SK-N-SH (cell line): ENCODE measurements at regions not wholly inside any gene's neighbourhood (a gene's known extent, or its start where the extent isn't known, plus 50 kb on each side); places are given as distances from the start of the nearest gene placed in this dataset.

ENCODE experiments used
- CTCF ChIA-PET: fragments of 300-600, 350-600 bp; formaldehyde crosslinking; extraction: SDS; loops from one replicate; lab custom pipeline; 2021; lab: Yijun Ruan, JAX
- POLR2A ChIA-PET: fragments of 350-600 bp; sonication (Branson Sonifier 250); formaldehyde crosslinking; extraction: SDS; loops from one replicate; lab custom pipeline; 2020; ENCODE audit warnings: antibody characterized with exemption, inconsistent platforms; lab: Yijun Ruan, JAX
- DNase-seq: peaks from one replicate; pipeline ENCODE4 v3.0.0; 2012
- H2AFZ ChIP-seq: fragments of 200-600 bp; sonication (generic); 2 replicates; pipeline ENCODE4 v1.8.1; 2016; ENCODE audit warnings: antibody characterized with exemption, mild to moderate bottlenecking, low read depth
- H3F3A ChIP-seq: fragments of 200-600 bp; sonication (generic); replicated peaks from 2 replicates; pipeline ENCODE3; 2016; ENCODE audit warnings: antibody characterized with exemption, mild to moderate bottlenecking; ENCODE audit not compliant: insufficient read depth
- H3K27ac ChIP-seq, 2 experiments: fragments of 200-500 bp in 1 of 2; fragments of 200-600 bp in 1 of 2; sonication (Bioruptor generic) in 1 of 2; sonication (generic), shearing (Covaris generic) in 1 of 2; 2 replicates each; pipeline versions ENCODE4 v1.5.1 to v1.6.1; 2014 to 2016; ENCODE audit warnings: low read depth in 2 of 2, inconsistent platforms in 1 of 2, low read length in 1 of 2, mild to moderate bottlenecking in 1 of 2, mixed read lengths in 1 of 2
- H3K27me3 ChIP-seq: fragments of 200-600 bp; sonication (generic), shearing (Covaris generic); 2 replicates; pipeline ENCODE4 v1.6.1; 2016; ENCODE audit warnings: mixed run types; ENCODE audit not compliant: insufficient read depth
- H3K36me3 ChIP-seq, 2 experiments: fragments of 200-500 bp in 1 of 2; fragments of 200-600 bp in 1 of 2; sonication (Bioruptor generic) in 1 of 2; sonication (generic) in 1 of 2; replicated peaks in 1 of 2; 2 replicates each; pipeline versions ENCODE3 to v1.5.1; 2014 to 2016; ENCODE audit warnings: low read length in 1 of 2, mild to moderate bottlenecking in 1 of 2; ENCODE audit not compliant: insufficient read depth in 2 of 2, control insufficient read depth in 1 of 2
- H3K4me1 ChIP-seq, 2 experiments: fragments of 200-500 bp in 1 of 2; fragments of 200-600 bp in 1 of 2; sonication (Bioruptor generic) in 1 of 2; sonication (generic), shearing (Covaris generic) in 1 of 2; 2 replicates each; pipeline versions ENCODE4 v1.5.1 to v1.6.1; 2014 to 2016; ENCODE audit warnings: low read depth in 1 of 2, low read length in 1 of 2, mixed run types in 1 of 2; ENCODE audit not compliant: insufficient read depth in 2 of 2, control insufficient read depth in 1 of 2
- H3K4me2 ChIP-seq: fragments of 200-600 bp; sonication (generic), shearing (Covaris generic); 2 replicates; pipeline ENCODE4 v1.6.1; 2017; ENCODE audit warnings: mixed run types
- H3K4me3 ChIP-seq, 2 experiments: fragments of 200-500 bp in 1 of 2; fragments of 200-600 bp in 1 of 2; sonication (Bioruptor generic) in 1 of 2; sonication (generic), shearing (Covaris generic) in 1 of 2; 2 replicates each; pipeline versions ENCODE4 v1.5.1 to v1.8.1; 2014 to 2016; ENCODE audit warnings: low read depth in 2 of 2, inconsistent platforms in 1 of 2, low read length in 1 of 2, mild to moderate bottlenecking in 1 of 2, mixed read lengths in 1 of 2, moderate library complexity in 1 of 2
- H3K79me2 ChIP-seq: fragments of 200-600 bp; sonication (generic); 2 replicates; pipeline ENCODE4 v1.8.1; 2017; ENCODE audit warnings: mild to moderate bottlenecking; ENCODE audit not compliant: insufficient read depth
- H3K9ac ChIP-seq: fragments of 200-600 bp; sonication (generic); 2 replicates; pipeline ENCODE4 v1.6.1; 2017; ENCODE audit warnings: mixed run types
- H3K9me2 ChIP-seq: fragments of 200-600 bp; sonication (generic); 2 replicates; pipeline ENCODE4 v1.6.1; 2017; ENCODE audit warnings: mixed run types
- H3K9me3 ChIP-seq: fragments of 200-600 bp; sonication (generic); 2 replicates; pipeline ENCODE4 v1.6.1; 2017; ENCODE audit warnings: mixed run types, mild to moderate bottlenecking, moderate library complexity
- H4K20me1 ChIP-seq: fragments of 200-600 bp; sonication (generic); 2 replicates; pipeline ENCODE4 v1.6.1; 2017; ENCODE audit warnings: mild to moderate bottlenecking, mixed run types; ENCODE audit not compliant: insufficient read depth
- ELF1 ChIP-seq: IDR thresholded peaks from 2 replicates; pipeline ENCODE4 v1.4.0; 2012
- EP300 ChIP-seq, 2 experiments: IDR thresholded peaks; 2 replicates each; pipeline versions ENCODE4 v1.4.0 to v1.6.1; 2012; ENCODE audit warnings: borderline replicate concordance in 1 of 2, low read depth in 1 of 2, low read length in 1 of 2
- EZH2phosphoT487 ChIP-seq: fragments of 200-600 bp; sonication (generic); IDR thresholded peaks from 2 replicates; pipeline ENCODE4 v1.6.1; 2017; ENCODE audit warnings: low read depth, mixed run types, mild to moderate bottlenecking, antibody characterized with exemption, moderate library complexity, borderline replicate concordance
- FOSL2 ChIP-seq: IDR thresholded peaks from 2 replicates; pipeline ENCODE4 v1.4.0; 2012; ENCODE audit warnings: low read depth, mild to moderate bottlenecking, moderate library complexity, borderline replicate concordance
- FOXJ3 ChIP-seq: sonication (generic); formaldehyde crosslinking; IDR thresholded peaks from 2 replicates; pipeline ENCODE4 v1.5.1; 2020; ENCODE audit warnings: mild to moderate bottlenecking, missing genetic modification reagents
- GABPA ChIP-seq: IDR thresholded peaks from 2 replicates; pipeline ENCODE4 v1.4.0; 2012; ENCODE audit warnings: low read depth, mild to moderate bottlenecking
- MEF2A ChIP-seq: IDR thresholded peaks from 2 replicates; pipeline ENCODE4 v1.4.0; 2012; ENCODE audit warnings: low read depth, borderline replicate concordance
- NFIC ChIP-seq: IDR thresholded peaks from 2 replicates; pipeline ENCODE4 v1.4.0; 2012; ENCODE audit warnings: borderline replicate concordance
- POLR2AphosphoS5 ChIP-seq: IDR thresholded peaks from 2 replicates; pipeline ENCODE4 v1.6.1; 2012; ENCODE audit warnings: low read depth, low read length
- SMC3 ChIP-seq: IDR thresholded peaks from 2 replicates; pipeline ENCODE4 v1.6.1; 2012; ENCODE audit warnings: low read depth, low read length, improper control_type of control experiment
- WGBS: methylation state at CpG from one replicate; pipeline ENCODE4 v1.1.6; 2017; ENCODE audit warnings: low lambda C conversion rate; 5-methylcytosine and 5-hydroxymethylcytosine counted together
- TF ChIP-seq, protein P1 (sequence below): fragments of 200-600 bp; sonication (generic); IDR thresholded peaks from 2 replicates; pipeline ENCODE4 v1.6.1; 2017; ENCODE audit warnings: antibody characterized with exemption, mild to moderate bottlenecking, moderate library complexity
- TF ChIP-seq, protein P2 (sequence below): IDR thresholded peaks from 2 replicates; pipeline ENCODE4; 2012
- TF ChIP-seq, protein P3 (sequence below): IDR thresholded peaks from 2 replicates; pipeline ENCODE4 v1.4.0; 2012; ENCODE audit warnings: low read depth, borderline replicate concordance
- TF ChIP-seq, protein P4 (sequence below): IDR thresholded peaks from 2 replicates; pipeline ENCODE4 v1.4.0; 2012; ENCODE audit warnings: low read depth

DNA sequence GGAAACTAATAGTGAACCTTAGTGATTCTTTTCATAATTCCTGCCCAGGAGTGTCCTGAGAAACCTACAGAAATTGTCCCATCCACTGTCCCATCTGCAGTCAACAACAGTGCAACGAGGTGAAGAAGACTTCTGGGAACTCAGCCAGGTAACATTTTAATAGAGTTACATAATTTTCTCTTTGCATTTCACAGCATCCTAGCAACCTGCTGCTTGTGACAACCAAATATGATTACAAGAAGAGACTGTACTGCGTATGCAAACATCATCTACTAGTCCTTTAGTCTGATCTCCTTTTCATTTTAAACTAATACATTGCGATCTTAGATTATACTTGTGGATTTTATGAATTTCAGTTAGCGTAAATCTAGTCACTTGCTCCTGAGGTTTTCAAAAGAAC is 951.6 kb downstream of the TFAP2A start:
- H3K9ac ChIP-seq: no peak overlapping the region
- CTCF ChIA-PET: interaction anchor here (0.8 kb wide), 1 partner anchor 11 kb away, joined by 3 read pairs; no protein-coding TSS in a partner anchor

More for the DNA sequence above, 951.6 kb downstream of the TFAP2A start:
- Histone ChIP-seq H3K9me3 (no peaks in the 10 kb centered on the region), H3K4me3 (no peak overlapping the region), H4K20me1 (no peaks in the 10 kb centered on the region), H3K27ac (no peak overlapping the region), H3K9me2 (no peaks in the 10 kb centered on the region), H2AFZ (no peak overlapping the region), H3K79me2 (no peaks in the 10 kb centered on the region), H3K27me3 (0 out of 2 replicates have a peak, but pooled peaks cover 3% of the 10 kb centered on the region), H3K4me2 (no peak overlapping the region), H3F3A (no peaks in the 10 kb centered on the region), H3K4me1 (no peaks in the 10 kb centered on the region), H3K36me3 (no peaks in the 10 kb centered on the region)
- POLR2A ChIA-PET: no interaction called here
- no peak for DNase-seq
- TF ChIP-seq, protein P1, sequence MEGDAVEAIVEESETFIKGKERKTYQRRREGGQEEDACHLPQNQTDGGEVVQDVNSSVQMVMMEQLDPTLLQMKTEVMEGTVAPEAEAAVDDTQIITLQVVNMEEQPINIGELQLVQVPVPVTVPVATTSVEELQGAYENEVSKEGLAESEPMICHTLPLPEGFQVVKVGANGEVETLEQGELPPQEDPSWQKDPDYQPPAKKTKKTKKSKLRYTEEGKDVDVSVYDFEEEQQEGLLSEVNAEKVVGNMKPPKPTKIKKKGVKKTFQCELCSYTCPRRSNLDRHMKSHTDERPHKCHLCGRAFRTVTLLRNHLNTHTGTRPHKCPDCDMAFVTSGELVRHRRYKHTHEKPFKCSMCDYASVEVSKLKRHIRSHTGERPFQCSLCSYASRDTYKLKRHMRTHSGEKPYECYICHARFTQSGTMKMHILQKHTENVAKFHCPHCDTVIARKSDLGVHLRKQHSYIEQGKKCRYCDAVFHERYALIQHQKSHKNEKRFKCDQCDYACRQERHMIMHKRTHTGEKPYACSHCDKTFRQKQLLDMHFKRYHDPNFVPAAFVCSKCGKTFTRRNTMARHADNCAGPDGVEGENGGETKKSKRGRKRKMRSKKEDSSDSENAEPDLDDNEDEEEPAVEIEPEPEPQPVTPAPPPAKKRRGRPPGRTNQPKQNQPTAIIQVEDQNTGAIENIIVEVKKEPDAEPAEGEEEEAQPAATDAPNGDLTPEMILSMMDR: no peak
- no peak for TF ChIP-seq GABPA
- TF ChIP-seq, protein P2, sequence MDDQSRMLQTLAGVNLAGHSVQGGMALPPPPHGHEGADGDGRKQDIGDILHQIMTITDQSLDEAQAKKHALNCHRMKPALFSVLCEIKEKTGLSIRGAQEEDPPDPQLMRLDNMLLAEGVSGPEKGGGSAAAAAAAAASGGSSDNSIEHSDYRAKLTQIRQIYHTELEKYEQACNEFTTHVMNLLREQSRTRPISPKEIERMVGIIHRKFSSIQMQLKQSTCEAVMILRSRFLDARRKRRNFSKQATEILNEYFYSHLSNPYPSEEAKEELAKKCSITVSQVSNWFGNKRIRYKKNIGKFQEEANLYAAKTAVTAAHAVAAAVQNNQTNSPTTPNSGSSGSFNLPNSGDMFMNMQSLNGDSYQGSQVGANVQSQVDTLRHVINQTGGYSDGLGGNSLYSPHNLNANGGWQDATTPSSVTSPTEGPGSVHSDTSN: no peak
- no peak for TF ChIP-seq EZH2phosphoT487
- TF ChIP-seq NFIC: no peak
- TF ChIP-seq, protein P3, sequence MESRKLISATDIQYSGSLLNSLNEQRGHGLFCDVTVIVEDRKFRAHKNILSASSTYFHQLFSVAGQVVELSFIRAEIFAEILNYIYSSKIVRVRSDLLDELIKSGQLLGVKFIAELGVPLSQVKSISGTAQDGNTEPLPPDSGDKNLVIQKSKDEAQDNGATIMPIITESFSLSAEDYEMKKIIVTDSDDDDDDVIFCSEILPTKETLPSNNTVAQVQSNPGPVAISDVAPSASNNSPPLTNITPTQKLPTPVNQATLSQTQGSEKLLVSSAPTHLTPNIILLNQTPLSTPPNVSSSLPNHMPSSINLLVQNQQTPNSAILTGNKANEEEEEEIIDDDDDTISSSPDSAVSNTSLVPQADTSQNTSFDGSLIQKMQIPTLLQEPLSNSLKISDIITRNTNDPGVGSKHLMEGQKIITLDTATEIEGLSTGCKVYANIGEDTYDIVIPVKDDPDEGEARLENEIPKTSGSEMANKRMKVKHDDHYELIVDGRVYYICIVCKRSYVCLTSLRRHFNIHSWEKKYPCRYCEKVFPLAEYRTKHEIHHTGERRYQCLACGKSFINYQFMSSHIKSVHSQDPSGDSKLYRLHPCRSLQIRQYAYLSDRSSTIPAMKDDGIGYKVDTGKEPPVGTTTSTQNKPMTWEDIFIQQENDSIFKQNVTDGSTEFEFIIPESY: no peak
- TF ChIP-seq FOSL2: no peak
- TF ChIP-seq, protein P4, sequence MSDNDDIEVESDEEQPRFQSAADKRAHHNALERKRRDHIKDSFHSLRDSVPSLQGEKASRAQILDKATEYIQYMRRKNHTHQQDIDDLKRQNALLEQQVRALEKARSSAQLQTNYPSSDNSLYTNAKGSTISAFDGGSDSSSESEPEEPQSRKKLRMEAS: no peak
- no peak for TF ChIP-seq SMC3
- no peak for TF ChIP-seq EP300 (IDR thresholded peaks at IDR 0.05; ENCODE audit: borderline replicate concordance in 1 of 2, low read depth in 1 of 2, low read length in 1 of 2)
- TF ChIP-seq POLR2AphosphoS5: no peak
- TF ChIP-seq FOXJ3 (CRISPR knock-in tag): no peak
- TF ChIP-seq ELF1: no peak
- no peak for TF ChIP-seq MEF2A
- WGBS: 10% methylated on average over 4 of the region's 4 CpGs
